GM18520 (cell line): ENCODE measurements at regions not wholly inside any gene's neighbourhood (a gene's known extent, or its start where the extent isn't known, plus 50 kb on each side); places are given as distances from the start of the nearest gene placed in this dataset.
"Not testable (repeated sequence)": the region's sequence is repeated elsewhere in the genome, so short reads cannot be mapped to it uniquely, and the experiment has no call there.

ENCODE experiments used
- ATAC-seq: cut with Tn5 transposase; IDR thresholded peaks from one replicate; pipeline ENCODE4 v1.9.1; 2021; ENCODE audit not compliant: unreplicated experiment

- no peak for ATAC-seq
These were observed 1937.7 kb upstream of the DEFB115 start for GRCh38 chr20:29319725-29320124.

DNA sequence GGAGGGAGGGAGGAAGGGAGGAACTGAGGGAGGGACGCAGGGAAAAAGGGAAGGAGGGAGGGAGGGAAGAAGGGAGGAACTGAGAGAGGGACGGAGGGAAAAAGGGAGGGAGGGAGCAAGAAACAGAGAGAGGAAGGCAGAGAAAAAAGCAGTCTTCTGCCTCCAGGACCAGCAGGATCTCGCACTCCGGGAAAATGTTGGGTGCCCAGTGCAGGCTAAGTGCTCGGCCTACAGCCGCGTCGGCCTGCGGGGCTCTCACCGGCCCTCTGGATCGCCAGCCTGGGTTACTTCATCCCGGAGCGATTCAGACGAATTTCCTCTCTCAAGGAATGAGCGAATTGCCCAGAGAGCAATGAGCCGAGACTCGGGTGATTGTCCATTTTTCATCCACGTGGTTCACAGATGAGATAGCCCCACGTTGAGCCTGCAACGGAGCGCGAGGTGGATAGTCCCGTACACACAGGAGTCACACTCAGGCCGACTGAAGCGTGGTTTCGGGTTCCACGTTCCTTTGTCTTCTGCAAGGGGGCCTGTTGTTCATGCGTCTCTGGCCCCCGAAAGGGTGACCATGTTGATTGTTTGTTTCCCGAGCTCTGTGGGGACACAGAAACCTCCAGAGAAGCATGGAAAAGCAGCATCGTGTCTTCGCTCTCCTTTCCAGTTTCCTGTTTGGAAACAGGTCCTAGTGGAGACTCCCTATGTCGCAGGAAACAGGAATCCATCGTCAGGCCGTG lies 1937.1 kb upstream of the DEFB115 start:
- ATAC-seq: not testable (repeated sequence)

- ATAC-seq: not testable (repeated sequence)
These were observed 1933.6 kb upstream of the DEFB115 start for GRCh38 chr20:29323631-29324515.

DNA sequence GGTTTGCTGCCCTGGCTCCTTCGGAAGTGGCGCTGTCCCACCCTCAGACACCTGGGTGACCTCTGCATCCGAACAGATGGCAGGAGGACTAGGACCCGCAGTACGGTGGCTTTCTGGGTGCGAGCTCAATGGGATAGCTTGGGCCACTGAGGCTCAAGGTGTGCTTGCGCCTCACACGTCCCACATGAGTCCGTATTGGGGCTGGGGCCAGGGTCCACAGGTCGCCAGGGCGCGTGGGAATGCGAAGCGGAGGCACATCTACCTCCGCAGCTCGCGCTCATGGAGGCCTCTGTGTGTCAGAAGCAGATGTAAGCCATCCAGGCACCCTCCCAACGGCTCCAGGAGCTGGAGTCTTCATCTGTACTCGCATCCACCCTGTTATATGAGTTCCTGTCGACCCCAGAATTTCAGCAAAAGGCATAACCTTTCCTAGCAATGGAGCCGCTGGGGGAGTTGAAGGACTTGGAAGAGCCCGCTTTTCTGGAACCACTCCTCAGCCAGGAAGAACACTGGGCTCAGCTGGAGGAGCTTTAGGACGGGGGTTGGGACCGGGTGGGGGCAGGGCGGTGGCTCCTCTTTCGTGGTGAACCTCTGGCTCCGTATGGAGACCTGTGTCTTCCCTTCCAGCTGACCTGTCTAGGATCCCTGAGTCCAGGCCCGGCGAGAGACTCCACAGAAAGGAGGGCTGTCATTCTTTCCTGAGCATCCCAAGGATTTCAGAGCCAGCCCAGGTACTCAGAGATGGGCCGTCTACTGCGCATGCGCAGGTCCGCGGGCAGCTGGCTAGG lies 1932.8 kb upstream of the DEFB115 start:
- ATAC-seq: not testable (repeated sequence)

DNA sequence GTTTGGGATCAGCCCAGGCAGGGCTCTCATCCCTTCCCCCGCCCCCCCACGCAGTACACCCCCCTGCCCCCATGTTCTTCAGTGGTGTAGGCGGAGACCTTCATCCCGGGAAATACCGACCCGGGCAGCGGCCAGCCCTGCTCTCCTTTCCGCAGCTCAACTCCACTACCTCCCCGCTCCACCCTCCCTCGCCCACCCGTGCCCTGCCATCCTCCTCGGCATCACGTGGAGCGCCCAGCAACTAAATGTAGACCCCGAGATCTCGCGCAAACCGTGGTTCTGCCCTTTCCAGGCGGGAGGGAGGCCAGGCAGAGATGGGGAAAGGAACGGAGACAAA lies 1932.2 kb upstream of the DEFB115 start:
- ATAC-seq: no peak

GRCh38 chr20:29325781-29326180 lies 1931.7 kb upstream of the DEFB115 start:
- ATAC-seq: not testable (repeated sequence)

DNA sequence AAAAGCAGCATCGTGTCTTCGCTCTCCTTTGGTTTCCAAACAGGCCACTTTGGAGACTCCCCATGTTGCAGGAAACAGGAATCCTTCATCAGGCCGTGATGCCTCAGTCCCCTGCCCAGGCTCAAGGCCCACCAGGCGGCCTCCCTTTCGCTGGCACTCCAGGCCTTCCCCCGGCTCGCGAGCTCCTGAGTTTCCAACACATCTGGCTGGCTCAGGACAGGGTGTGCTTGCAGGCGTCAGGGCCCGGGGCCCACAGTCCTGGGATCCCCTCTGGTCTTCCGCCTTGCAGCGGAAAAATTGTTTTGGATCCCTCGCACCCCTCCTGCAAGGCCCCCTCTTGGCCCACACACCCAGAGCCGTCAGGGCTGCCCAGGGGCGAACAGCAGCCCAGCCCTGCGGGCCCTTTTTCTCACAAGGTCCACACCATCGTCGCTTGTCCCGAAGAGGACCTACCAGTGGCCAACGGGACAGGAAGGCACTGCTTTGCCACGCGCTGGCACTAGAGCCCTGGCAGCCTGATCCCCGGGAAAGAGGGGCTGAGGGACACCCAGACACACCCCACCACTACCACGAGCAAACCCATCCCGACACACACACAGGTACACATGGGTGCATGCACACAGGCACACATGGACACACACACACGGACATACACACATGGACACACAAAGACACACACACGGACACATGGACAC lies 1930.9 kb upstream of the DEFB115 start:
- ATAC-seq: no peak

DNA sequence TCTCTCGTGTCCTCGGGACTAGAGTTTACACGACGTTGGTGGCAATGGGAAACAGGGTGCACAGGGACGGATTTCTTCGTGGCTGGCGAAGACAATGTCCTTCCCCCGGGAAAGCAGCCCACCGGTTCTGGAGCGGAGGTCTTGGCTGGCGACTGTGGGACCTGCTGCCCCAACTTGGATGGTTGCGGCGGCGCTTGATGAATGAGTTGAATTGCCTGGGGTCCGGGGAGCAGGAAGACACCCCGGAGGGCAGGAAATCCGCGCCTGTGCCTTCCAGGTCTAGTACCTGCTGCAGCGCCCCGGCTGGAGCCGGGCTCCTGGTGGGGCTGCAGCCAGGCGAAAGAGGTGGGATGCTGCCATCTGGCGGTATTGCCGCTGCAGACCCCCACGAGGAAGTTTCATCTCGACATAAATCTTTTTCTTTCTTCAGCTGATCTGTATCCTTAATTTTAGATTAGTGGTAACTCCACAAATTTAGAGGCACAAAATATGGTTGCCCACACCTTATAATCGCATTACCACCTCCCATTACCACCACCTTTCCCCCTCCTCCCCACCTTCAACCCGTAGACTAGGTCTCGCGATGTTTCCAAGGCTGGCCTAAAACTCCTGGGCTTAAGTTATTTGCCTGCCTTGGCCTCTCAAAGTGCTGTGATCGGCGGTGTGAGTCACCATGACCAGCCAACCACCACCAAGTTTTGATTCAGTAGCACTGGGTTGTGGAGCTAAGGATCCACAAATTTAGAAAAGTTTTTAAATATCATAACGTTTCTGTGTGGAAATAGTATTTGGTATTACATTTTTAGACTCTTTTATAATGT lies 1929.7 kb upstream of the DEFB115 start:
- ATAC-seq: not testable (repeated sequence)

- not testable (repeated sequence) for ATAC-seq
These were observed 1926.9 kb upstream of the DEFB115 start for GRCh38 chr20:29330429-29331115.

DNA sequence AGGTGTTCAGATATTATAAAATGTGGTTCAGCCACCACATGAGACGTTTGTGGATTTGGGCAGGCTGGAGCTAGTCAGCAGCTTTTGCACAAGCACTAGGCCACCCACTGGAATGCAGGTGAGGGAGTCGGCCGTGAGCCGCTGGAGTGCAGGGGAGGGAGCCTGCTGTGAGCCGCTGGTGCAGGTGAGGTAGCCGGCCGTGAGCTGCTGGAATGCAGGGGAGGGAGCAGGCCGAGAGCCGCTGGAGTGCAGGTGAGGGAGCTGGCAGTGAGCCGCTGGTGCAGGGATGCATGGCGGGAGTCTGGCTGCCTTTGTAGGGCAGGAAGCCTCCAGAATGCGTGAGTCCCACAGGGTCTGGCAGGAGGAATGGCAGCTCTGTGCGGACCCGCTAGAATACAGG lies 1907.6 kb upstream of the DEFB115 start:
- no peak for ATAC-seq

GRCh38 chr20:29375937-29376336 lies 1881.5 kb upstream of the DEFB115 start:
- not testable (repeated sequence) for ATAC-seq

DNA sequence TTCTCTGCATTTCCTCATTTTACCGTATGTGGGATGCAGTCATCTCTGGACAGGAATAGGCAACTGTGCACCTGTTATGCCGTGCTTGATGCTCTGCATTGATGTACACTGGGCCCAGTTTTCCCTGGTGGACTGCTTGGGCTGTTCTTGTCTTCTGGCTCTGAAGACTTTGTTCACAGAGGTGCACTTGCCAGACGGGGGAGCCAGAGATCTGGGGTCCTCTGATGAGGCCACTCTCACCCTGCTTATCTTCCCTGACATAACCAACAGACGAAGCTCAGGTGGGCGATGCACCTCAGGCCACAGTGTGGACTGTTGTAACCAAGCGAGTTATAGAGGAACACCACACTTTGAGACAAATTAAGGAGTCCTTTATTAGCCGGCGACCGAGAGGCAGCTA lies 1864.6 kb upstream of the DEFB115 start:
- not testable (repeated sequence) for ATAC-seq

GRCh38 chr20:29408034-29408695 lies 1849.3 kb upstream of the DEFB115 start:
- no peak for ATAC-seq

- not testable (repeated sequence) for ATAC-seq
These were observed 1848.8 kb upstream of the DEFB115 start for GRCh38 chr20:29408707-29409106.

- ATAC-seq: not testable (repeated sequence)
These were observed 1848.2 kb upstream of the DEFB115 start for GRCh38 chr20:29409160-29409689.

DNA sequence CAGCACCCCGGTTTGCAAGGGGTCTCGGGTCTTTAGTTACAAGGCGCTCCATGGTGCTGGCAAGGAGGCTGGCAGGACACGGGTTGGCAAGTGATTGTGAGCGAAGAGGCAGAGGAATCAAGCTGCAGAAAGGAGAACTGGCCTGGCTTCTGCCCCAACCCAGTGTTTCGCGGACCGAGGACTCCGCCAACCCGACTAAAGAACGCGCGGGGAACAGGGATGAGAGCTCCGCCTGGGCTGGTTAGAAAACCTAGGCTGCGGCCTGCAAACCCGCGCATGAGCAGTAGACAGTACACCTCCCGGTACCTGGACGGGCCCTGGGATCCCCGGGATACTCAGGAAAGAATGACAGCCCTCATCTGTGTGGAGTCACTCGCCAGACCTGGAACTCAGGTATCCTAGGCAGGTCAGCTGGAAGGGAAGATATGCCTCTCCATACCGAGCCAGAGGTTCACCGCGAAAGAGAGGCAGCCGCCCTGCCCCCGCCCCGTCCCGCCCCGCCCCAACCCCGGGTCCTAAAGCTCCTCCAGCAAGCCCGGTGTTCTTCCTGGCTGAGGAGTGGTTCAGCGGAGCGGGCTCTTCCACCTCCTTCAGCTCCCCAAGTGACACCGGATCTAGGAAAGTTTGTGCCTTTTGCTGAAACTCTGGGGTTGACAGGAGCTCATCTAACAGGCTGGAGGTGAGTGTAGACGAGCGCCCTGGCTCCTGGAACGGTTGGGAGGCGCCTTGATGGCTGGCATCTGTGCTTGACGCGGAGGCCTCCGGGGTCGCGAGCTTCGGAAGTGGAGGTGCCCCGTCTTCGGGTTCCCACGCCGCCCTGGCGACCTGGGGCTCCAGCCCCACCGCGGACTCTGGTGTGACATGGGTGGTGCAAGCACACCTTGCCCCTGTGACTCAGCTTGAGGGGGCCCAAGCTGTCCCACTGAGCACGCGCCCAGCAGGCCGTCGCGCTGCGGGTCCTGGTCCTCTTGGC lies 1847.3 kb upstream of the DEFB115 start:
- no peak for ATAC-seq

DNA sequence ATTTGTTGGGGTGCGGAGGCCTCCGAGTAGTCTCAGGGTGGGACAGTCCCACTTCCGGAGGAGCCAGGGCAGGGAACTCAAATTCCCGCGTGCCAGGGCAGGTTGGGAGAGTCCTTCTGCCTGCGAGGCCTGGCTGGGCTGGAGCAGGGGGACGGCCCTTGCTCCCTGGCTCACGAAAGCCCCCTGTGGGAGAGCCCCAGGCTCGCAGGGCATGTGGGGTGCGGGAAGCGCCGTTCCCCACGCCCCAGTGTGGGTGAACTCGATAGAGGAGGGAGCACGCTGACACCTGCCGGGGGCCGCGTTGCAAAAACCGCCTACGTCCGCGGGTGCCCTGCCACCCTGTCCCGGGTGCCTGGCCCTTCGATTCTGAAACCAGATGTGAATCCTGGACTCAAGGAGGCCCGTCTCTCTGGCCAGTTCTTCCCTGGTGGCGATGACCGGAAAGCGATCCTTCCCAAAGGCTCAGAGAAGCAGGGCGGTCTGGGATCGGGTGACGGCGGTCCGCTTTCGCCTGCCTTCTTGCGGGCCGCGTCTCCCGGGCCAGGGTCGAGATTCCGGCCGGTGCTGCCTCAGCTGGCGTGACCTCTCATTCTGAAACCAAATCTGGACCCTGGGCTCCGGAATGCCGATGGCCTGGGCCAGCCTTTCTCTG lies 1846.5 kb upstream of the DEFB115 start:
- ATAC-seq: no peak
